ENCODE measurements at regions not wholly inside any gene's neighbourhood (a gene's known extent, or its start where the extent isn't known, plus 50 kb on each side); places are given as distances from the start of the nearest gene placed in this dataset.

GRCh38 chr11:44372989-44373388 is 63.0 kb upstream of the ALX4 start:
- in situ Hi-C loops (cut with MboI), result no loop called here
- WGBS, 2 experiments (ENCODE audit: low coverage in 1 of 2, low lambda C conversion rate in 2 of 2, missing lambda C conversion rate in 2 of 2), result 23% methylated on average over 3 of the region's 3 CpGs
- no peak overlapping the region for H2AFZ ChIP-seq

GRCh38 chr11:44374001-44374400 is 64.1 kb upstream of the ALX4 start:
- Histone ChIP-seq H3K27ac (no peak overlapping the region), H3K4me3 (no peak overlapping the region), H2AFZ (no peak overlapping the region), H3K36me3 (ENCODE audit: low read depth) (no peaks in the 10 kb centered on the region), H3K4me1 (ENCODE audit: insufficient read depth) (no peaks in the 10 kb centered on the region), H3F3A (ENCODE audit: insufficient read depth) (no peaks in the 10 kb centered on the region), H3K27me3 (replicated peaks; ENCODE audit: insufficient read depth) (no peaks in the 10 kb centered on the region; the same call in 1 of the 2 replicates), H3K9me3 (ENCODE audit: low read depth) (no peaks in the 10 kb centered on the region), H3K9ac (no peak overlapping the region), H3K9me2 (ENCODE audit: insufficient read depth) (no peaks in the 10 kb centered on the region), H4K20me1 (ENCODE audit: insufficient read depth) (no peaks in the 10 kb centered on the region), H3K4me2 (ENCODE audit: unreplicated experiment) (no peak overlapping the region), H3K79me2 (ENCODE audit: insufficient read depth) (no peaks in the 10 kb centered on the region)
- TF ChIP-seq EZH2 (IDR thresholded peaks at IDR 0.05; ENCODE audit: insufficient read depth, poor library complexity, severe bottlenecking) (no peak), EZH2phosphoT487 (IDR thresholded peaks at IDR 0.05; ENCODE audit: insufficient read depth, low read depth) (no peak)
- in situ Hi-C loops (cut with MboI), result no loop called here
- no peak for DNase-seq

More at GRCh38 chr11:44372989-44373388, 63.0 kb upstream of the ALX4 start:
- Histone ChIP-seq H3K27ac (no peak overlapping the region), H3K36me3 (ENCODE audit: low read depth) (no peaks in the 10 kb centered on the region), H3F3A (ENCODE audit: insufficient read depth) (no peaks in the 10 kb centered on the region), H3K27me3 (replicated peaks; ENCODE audit: insufficient read depth) (no peaks in the 10 kb centered on the region; the same call in 1 of the 2 replicates), H3K4me2 (ENCODE audit: unreplicated experiment) (no peak overlapping the region), H3K9me2 (ENCODE audit: insufficient read depth) (no peaks in the 10 kb centered on the region), H3K9me3 (ENCODE audit: low read depth) (no peaks in the 10 kb centered on the region), H3K4me3 (no peak overlapping the region), H3K4me1 (ENCODE audit: insufficient read depth) (no peaks in the 10 kb centered on the region), H4K20me1 (ENCODE audit: insufficient read depth) (no peaks in the 10 kb centered on the region), H3K9ac (no peak overlapping the region), H3K79me2 (ENCODE audit: insufficient read depth) (no peaks in the 10 kb centered on the region)
- DNase-seq, result no peak
- TF ChIP-seq EZH2phosphoT487 (IDR thresholded peaks at IDR 0.05; ENCODE audit: insufficient read depth, low read depth) (no peak), EZH2 (IDR thresholded peaks at IDR 0.05; ENCODE audit: insufficient read depth, poor library complexity, severe bottlenecking) (no peak)

GRCh38 chr11:44376423-44376822 is 66.5 kb upstream of the ALX4 start:
- in situ Hi-C loops (cut with MboI), result no loop called here

GRCh38 chr11:44377121-44377520 is 67.2 kb upstream of the ALX4 start:
- peaks cover 17% of the 10 kb centered on the region for H3K27me3 ChIP-seq (replicated peaks; ENCODE audit: insufficient read depth)
- H3K9me3 ChIP-seq (ENCODE audit: low read depth), result no peaks in the 10 kb centered on the region
- H2AFZ ChIP-seq, result no peak overlapping the region
- H3K79me2 ChIP-seq (ENCODE audit: insufficient read depth), result no peaks in the 10 kb centered on the region
- no peaks in the 10 kb centered on the region for H3K9me2 ChIP-seq (ENCODE audit: insufficient read depth)
- no peak overlapping the region for H3K9ac ChIP-seq
- no peaks in the 10 kb centered on the region for H3F3A ChIP-seq (ENCODE audit: insufficient read depth)
- H3K36me3 ChIP-seq (ENCODE audit: low read depth), result no peaks in the 10 kb centered on the region
- no peaks in the 10 kb centered on the region for H3K4me1 ChIP-seq (ENCODE audit: insufficient read depth)
- 29 to 37% methylated on average over 2 of the region's 2 CpGs for WGBS, 2 experiments (ENCODE audit: low coverage in 1 of 2, low lambda C conversion rate in 2 of 2, missing lambda C conversion rate in 2 of 2)
- no peak overlapping the region for H3K4me2 ChIP-seq (ENCODE audit: unreplicated experiment)
- no peaks in the 10 kb centered on the region for H4K20me1 ChIP-seq (ENCODE audit: insufficient read depth)
- no peak overlapping the region for H3K4me3 ChIP-seq
- no peak overlapping the region for H3K27ac ChIP-seq
- TF ChIP-seq EZH2 (IDR thresholded peaks at IDR 0.05; ENCODE audit: insufficient read depth, poor library complexity, severe bottlenecking) (no peak), EZH2phosphoT487 (IDR thresholded peaks at IDR 0.05; ENCODE audit: insufficient read depth, low read depth) (no peak)
- in situ Hi-C loops (cut with MboI), result no loop called here
- no peak for DNase-seq

More at GRCh38 chr11:44376423-44376822, 66.5 kb upstream of the ALX4 start:
- H3K9me2 ChIP-seq (ENCODE audit: insufficient read depth), result no peaks in the 10 kb centered on the region
- H3K79me2 ChIP-seq (ENCODE audit: insufficient read depth), result no peaks in the 10 kb centered on the region
- 30 to 51% methylated on average over 4 of the region's 4 CpGs for WGBS, 2 experiments (ENCODE audit: low coverage in 1 of 2, low lambda C conversion rate in 2 of 2, missing lambda C conversion rate in 2 of 2)
- no peak overlapping the region for H2AFZ ChIP-seq
- no peaks in the 10 kb centered on the region for H3F3A ChIP-seq (ENCODE audit: insufficient read depth)
- no peak overlapping the region for H3K27ac ChIP-seq
- H3K4me3 ChIP-seq, result no peak overlapping the region
- no peaks in the 10 kb centered on the region for H3K4me1 ChIP-seq (ENCODE audit: insufficient read depth)
- H3K9me3 ChIP-seq (ENCODE audit: low read depth), result no peaks in the 10 kb centered on the region
- H3K36me3 ChIP-seq (ENCODE audit: low read depth), result no peaks in the 10 kb centered on the region
- no peak overlapping the region for H3K9ac ChIP-seq
- peaks cover 10% of the 10 kb centered on the region for H3K27me3 ChIP-seq (replicated peaks; ENCODE audit: insufficient read depth)
- DNase-seq, result no peak
- TF ChIP-seq EZH2phosphoT487 (IDR thresholded peaks at IDR 0.05; ENCODE audit: insufficient read depth, low read depth), result no peak
- TF ChIP-seq EZH2 (IDR thresholded peaks at IDR 0.05; ENCODE audit: insufficient read depth, poor library complexity, severe bottlenecking), result no peak
- no peak overlapping the region for H3K4me2 ChIP-seq (ENCODE audit: unreplicated experiment)
- no peaks in the 10 kb centered on the region for H4K20me1 ChIP-seq (ENCODE audit: insufficient read depth)

GRCh38 chr11:44377914-44378321 is 68.0 kb upstream of the ALX4 start:
- no peaks in the 10 kb centered on the region for H3K36me3 ChIP-seq (ENCODE audit: low read depth)
- 52 to 55% methylated on average over 4 of the region's 4 CpGs for WGBS, 2 experiments (ENCODE audit: low coverage in 1 of 2, low lambda C conversion rate in 2 of 2, missing lambda C conversion rate in 2 of 2)
- no peak for TF ChIP-seq EZH2 (IDR thresholded peaks at IDR 0.05; ENCODE audit: insufficient read depth, poor library complexity, severe bottlenecking)
- no peak for TF ChIP-seq EZH2phosphoT487 (IDR thresholded peaks at IDR 0.05; ENCODE audit: insufficient read depth, low read depth)

More at GRCh38 chr11:44377914-44378321, 68.0 kb upstream of the ALX4 start:
- Histone ChIP-seq H3K4me1 (ENCODE audit: insufficient read depth) (no peaks in the 10 kb centered on the region), H4K20me1 (ENCODE audit: insufficient read depth) (no peaks in the 10 kb centered on the region), H3F3A (ENCODE audit: insufficient read depth) (no peaks in the 10 kb centered on the region), H3K27ac (no peak overlapping the region), H3K79me2 (ENCODE audit: insufficient read depth) (no peaks in the 10 kb centered on the region), H3K4me2 (ENCODE audit: unreplicated experiment) (no peak overlapping the region), H3K9me2 (ENCODE audit: insufficient read depth) (no peaks in the 10 kb centered on the region), H3K9me3 (ENCODE audit: low read depth) (no peaks in the 10 kb centered on the region), H3K9ac (no peak overlapping the region), H3K27me3 (replicated peaks; ENCODE audit: insufficient read depth) (peaks cover 24% of the 10 kb centered on the region), H3K4me3 (no peak overlapping the region), H2AFZ (no peak overlapping the region)
- DNase-seq, result no peak
- in situ Hi-C loops (cut with MboI), result no loop called here

All from GM23248 (cell line).